K562 (cell line): ENCODE measurements at regions not wholly inside any gene's neighbourhood (a gene's known extent, or its start where the extent isn't known, plus 50 kb on each side); places are given as distances from the start of the nearest gene placed in this dataset.

ENCODE experiments used
- ATAC-seq: fragments of 200-7000 bp; cut with Tn5 transposase; 3 replicates; pipeline ENCODE4 v1.9.1; 2020; ENCODE audit warnings: moderate library complexity
- BruUV-seq: library from RNA; stranded (reverse); fragments of 400-500 nt; replicated peaks from 2 replicates; lab custom pipeline; 2021; lab: Mats Ljungman, UMichigan
- CTCF ChIA-PET: fragments of 300-600 bp; formaldehyde crosslinking; extraction: SDS; loops from one replicate; lab custom pipeline; 2021; ENCODE audit warnings: low intra/inter-chr PET ratio; lab: Yijun Ruan, JAX
- POLR2A ChIA-PET: fragments of 300-600, 350-650 bp; sonication (Branson Sonifier 250); formaldehyde crosslinking; extraction: SDS; loops from one replicate; lab custom pipeline; 2021; ENCODE audit warnings: antibody characterized with exemption, inconsistent platforms; lab: Yijun Ruan, JAX
- DNase-seq, 4 experiments: peaks; one replicate each; pipeline versions ENCODE4 v3.0.0 to v3.0.0-alpha.2; 2011 to 2018; ENCODE audit warnings: low spot score in 3 of 4, mixed read lengths in 3 of 4; ENCODE audit errors: extremely low read depth in 1 of 4
- FAIRE-seq: peaks from 2 replicates; lab custom pipeline; 2011; peaks lifted over from hg19 to GRCh38; lab: Jason Lieb, UNC
- H2AFZ ChIP-seq: 2 replicates; pipeline ENCODE4 v1.6.0; 2011; ENCODE audit warnings: low read depth, low read length, control low read depth, inconsistent platforms
- H3K27ac ChIP-seq: fragments of 200-600 bp; 3 replicates; pipeline ENCODE4 v1.8.0; 2011; ENCODE audit warnings: low read depth, mild to moderate bottlenecking, control low read depth, inconsistent platforms, low read length, moderate library complexity, mixed read lengths; ENCODE audit errors: extremely low read depth
- H3K27me3 ChIP-seq, 2 experiments: fragments of 300-600 bp in 1 of 2; 2 replicates in 1 of 2; 3 replicates in 1 of 2; pipeline versions ENCODE4 v1.6.0 to v1.8.0; 2011; ENCODE audit warnings: inconsistent platforms in 2 of 2, low read length in 2 of 2, mild to moderate bottlenecking in 1 of 2, mixed read lengths in 1 of 2, moderate library complexity in 1 of 2; ENCODE audit not compliant: control insufficient read depth in 2 of 2, insufficient read depth in 2 of 2
- H3K36me3 ChIP-seq: fragments of 300-600 bp; 3 replicates; pipeline ENCODE4 v1.8.0; 2011; ENCODE audit warnings: mild to moderate bottlenecking, low read length, inconsistent platforms; ENCODE audit not compliant: control insufficient read depth, insufficient read depth
- H3K4me1 ChIP-seq, 2 experiments: fragments of 200-600 bp in 1 of 2; replicated peaks in 1 of 2; 2 replicates in 1 of 2; 3 replicates in 1 of 2; pipeline versions ENCODE4 v1.5.1 to v1.8.0; 2011; ENCODE audit warnings: inconsistent platforms in 2 of 2, low read length in 2 of 2, mild to moderate bottlenecking in 1 of 2, mixed read lengths in 1 of 2, moderate library complexity in 1 of 2; ENCODE audit not compliant: control insufficient read depth in 2 of 2, insufficient read depth in 2 of 2
- H3K4me2 ChIP-seq: 2 replicates; pipeline ENCODE4 v1.6.1; 2011; ENCODE audit warnings: low read length, control low read depth, inconsistent platforms, mixed read lengths; ENCODE audit not compliant: insufficient read depth
- H3K4me3 ChIP-seq: fragments of 200-600 bp; sonication (generic), shearing (Covaris generic); 2 replicates; pipeline ENCODE4 v1.5.1; 2016; ENCODE audit warnings: control low read depth, inconsistent platforms
- H3K79me2 ChIP-seq: fragments of 200-600 bp; 3 replicates; pipeline ENCODE4 v1.8.0; 2011; ENCODE audit warnings: low read length, inconsistent platforms; ENCODE audit not compliant: control insufficient read depth, insufficient read depth
- H3K9ac ChIP-seq, 2 experiments: 2 replicates each; pipeline versions ENCODE4 v1.6.0 to v1.6.1; 2011; ENCODE audit warnings: low read depth in 2 of 2, low read length in 2 of 2, control low read depth in 1 of 2, inconsistent platforms in 1 of 2, mild to moderate bottlenecking in 1 of 2, mixed read lengths in 1 of 2; ENCODE audit not compliant: insufficient read depth in 1 of 2
- H3K9me1 ChIP-seq: one replicate; pipeline ENCODE4 v1.6.0; 2011; ENCODE audit warnings: inconsistent platforms, mild to moderate bottlenecking, low read length, moderate library complexity; ENCODE audit not compliant: control insufficient read depth, insufficient read depth
- H3K9me3 ChIP-seq: replicated peaks from 2 replicates; pipeline ENCODE4 v1.5.1; 2011; ENCODE audit warnings: low read depth, low read length, inconsistent platforms; ENCODE audit not compliant: control insufficient read depth, insufficient read depth
- H4K20me1 ChIP-seq: replicated peaks from 2 replicates; pipeline ENCODE4 v1.6.1; 2011; ENCODE audit warnings: low read length, inconsistent platforms, mixed read lengths; ENCODE audit not compliant: control insufficient read depth, insufficient read depth
- PHF21A ChIP-seq: fragments of 450-650 bp; IDR thresholded peaks from 2 replicates; pipeline ENCODE4 v1.6.1; 2017; ENCODE audit warnings: low read depth, borderline replicate concordance
- SIX5 ChIP-seq, 2 experiments: IDR thresholded peaks; 2 replicates each; pipeline ENCODE4 v1.6.1; 2011; ENCODE audit warnings: low read length in 2 of 2, borderline replicate concordance in 1 of 2, low read depth in 1 of 2, mild to moderate bottlenecking in 1 of 2, moderate library complexity in 1 of 2; ENCODE audit not compliant: insufficient read depth in 1 of 2
- ZNF644 ChIP-seq: fragments of 200-800 bp; sonication (Bioruptor generic); IDR thresholded peaks from 2 replicates; pipeline ENCODE4 v1.6.1; 2016; ENCODE audit warnings: low read depth, missing genetic modification characterization, missing compliant biosample characterization
- WGBS: fragments of 100-300 bp; shearing (Covaris generic); methylation state at CpG from one replicate; pipeline ENCODE4 v1.1.6; 2016; ENCODE audit warnings: low coverage, mixed read lengths; ENCODE audit not compliant: insufficient coverage; ENCODE audit errors: missing lambda C conversion rate; 5-methylcytosine and 5-hydroxymethylcytosine counted together
- in situ Hi-C: fragments of 300-500 bp; cut with MboI; formaldehyde crosslinking; loops from 4 replicates; pipeline ENCODE4 v1.15.0; 2018; ENCODE audit warnings: inconsistent platforms, mixed read lengths
- intact Hi-C: fragments of 100-400 bp; cut with micrococcal nuclease; formaldehyde crosslinking; loops from 2 replicates; pipeline ENCODE4 v1.14.2; 2022
- TF ChIP-seq, protein P1 (sequence below): fragments of 250-450 bp; sonication (Bioruptor Pico); IDR thresholded peaks from 2 replicates; pipeline ENCODE4 v1.4.0; 2020; ENCODE audit warnings: mild to moderate bottlenecking, moderate library complexity
- TF ChIP-seq, protein P2 (sequence below), 2 experiments: fragments of 450-650 bp; IDR thresholded peaks; 2 replicates each; pipeline ENCODE4 v1.6.1; 2016; ENCODE audit warnings: mild to moderate bottlenecking in 2 of 2, borderline replicate concordance in 1 of 2, low read depth in 1 of 2, moderate library complexity in 1 of 2
- TF ChIP-seq, protein P3 (sequence below): fragments of 450-650 bp; formaldehyde crosslinking; IDR thresholded peaks from 2 replicates; pipeline ENCODE4 v1.4.0; 2020; ENCODE audit warnings: mild to moderate bottlenecking, moderate library complexity

DNA sequence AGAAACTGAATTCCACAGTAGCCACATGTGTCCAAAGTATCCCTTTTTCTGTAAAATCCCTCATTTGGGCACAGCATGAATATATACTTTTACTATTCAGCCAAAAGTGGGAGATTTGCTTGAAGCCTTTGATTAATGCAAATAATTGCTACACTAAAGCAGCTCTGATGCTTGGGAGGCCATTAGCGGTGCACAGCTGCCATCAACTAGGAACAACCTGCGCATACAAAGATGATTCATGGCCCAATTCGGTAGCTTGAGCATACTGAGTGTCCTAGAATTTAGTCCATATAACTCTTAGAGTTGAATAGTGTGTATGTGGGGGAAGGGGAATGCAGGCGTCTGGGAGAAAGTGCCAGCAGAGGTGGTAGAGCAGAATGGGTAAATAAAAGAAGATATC, 277.0 kb upstream of the RMST start (continued):
- TF ChIP-seq PHF21A = no peak
- TF ChIP-seq, protein P1, sequence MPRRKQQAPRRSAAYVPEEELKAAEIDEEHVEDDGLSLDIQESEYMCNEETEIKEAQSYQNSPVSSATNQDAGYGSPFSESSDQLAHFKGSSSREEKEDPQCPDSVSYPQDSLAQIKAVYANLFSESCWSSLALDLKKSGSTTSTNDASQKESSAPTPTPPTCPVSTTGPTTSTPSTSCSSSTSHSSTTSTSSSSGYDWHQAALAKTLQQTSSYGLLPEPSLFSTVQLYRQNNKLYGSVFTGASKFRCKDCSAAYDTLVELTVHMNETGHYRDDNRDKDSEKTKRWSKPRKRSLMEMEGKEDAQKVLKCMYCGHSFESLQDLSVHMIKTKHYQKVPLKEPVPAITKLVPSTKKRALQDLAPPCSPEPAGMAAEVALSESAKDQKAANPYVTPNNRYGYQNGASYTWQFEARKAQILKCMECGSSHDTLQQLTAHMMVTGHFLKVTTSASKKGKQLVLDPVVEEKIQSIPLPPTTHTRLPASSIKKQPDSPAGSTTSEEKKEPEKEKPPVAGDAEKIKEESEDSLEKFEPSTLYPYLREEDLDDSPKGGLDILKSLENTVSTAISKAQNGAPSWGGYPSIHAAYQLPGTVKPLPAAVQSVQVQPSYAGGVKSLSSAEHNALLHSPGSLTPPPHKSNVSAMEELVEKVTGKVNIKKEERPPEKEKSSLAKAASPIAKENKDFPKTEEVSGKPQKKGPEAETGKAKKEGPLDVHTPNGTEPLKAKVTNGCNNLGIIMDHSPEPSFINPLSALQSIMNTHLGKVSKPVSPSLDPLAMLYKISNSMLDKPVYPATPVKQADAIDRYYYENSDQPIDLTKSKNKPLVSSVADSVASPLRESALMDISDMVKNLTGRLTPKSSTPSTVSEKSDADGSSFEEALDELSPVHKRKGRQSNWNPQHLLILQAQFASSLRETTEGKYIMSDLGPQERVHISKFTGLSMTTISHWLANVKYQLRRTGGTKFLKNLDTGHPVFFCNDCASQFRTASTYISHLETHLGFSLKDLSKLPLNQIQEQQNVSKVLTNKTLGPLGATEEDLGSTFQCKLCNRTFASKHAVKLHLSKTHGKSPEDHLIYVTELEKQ (CRISPR knock-in tag) = no peak

DNA sequence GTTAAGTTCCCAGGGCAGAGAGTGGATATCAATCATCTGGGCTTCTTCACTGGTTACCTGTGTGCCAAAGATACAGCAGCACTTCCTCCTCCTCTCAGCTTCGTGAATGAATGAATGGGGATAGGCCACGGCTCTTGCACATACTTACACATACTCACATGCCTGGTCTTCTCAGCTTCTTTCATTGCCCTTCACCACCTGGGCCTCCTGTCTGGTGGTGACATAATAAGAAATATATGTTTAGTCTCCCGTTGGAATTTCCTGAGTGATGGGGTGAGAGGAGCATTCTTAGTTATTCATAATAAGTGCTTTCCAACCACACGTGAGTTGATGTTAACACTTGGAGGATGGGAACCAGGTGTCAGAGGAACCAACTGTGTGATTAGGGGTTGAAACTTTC, 268.1 kb upstream of the RMST start:
- FAIRE-seq (no peak), DNase-seq (no peak), ATAC-seq (no peak)
- Histone ChIP-seq H4K20me1 (no peaks in the 10 kb centered on the region), H3K9ac (no peak overlapping the region), H3K4me3 (no peak overlapping the region), H3K4me1 (no peaks in the 10 kb centered on the region), H3K9me1 (no peaks in the 10 kb centered on the region), H3K4me2 (no peak overlapping the region), H3K36me3 (no peaks in the 10 kb centered on the region), H3K79me2 (no peaks in the 10 kb centered on the region), H3K27me3 (no peaks in the 10 kb centered on the region), H2AFZ (no peak overlapping the region), H3K27ac (no peak overlapping the region), H3K9me3 (no peaks in the 10 kb centered on the region)
- in situ Hi-C loops (no loop called here), intact Hi-C loops (no loop called here)
- POLR2A ChIA-PET = no interaction called here
- no TSS peak for BruUV-seq
- CTCF ChIA-PET = no interaction called here
- WGBS = 4% methylated on average over 4 of the region's 4 CpGs
- no peak for TF ChIP-seq ZNF644 (tag)
- TF ChIP-seq, protein P2, sequence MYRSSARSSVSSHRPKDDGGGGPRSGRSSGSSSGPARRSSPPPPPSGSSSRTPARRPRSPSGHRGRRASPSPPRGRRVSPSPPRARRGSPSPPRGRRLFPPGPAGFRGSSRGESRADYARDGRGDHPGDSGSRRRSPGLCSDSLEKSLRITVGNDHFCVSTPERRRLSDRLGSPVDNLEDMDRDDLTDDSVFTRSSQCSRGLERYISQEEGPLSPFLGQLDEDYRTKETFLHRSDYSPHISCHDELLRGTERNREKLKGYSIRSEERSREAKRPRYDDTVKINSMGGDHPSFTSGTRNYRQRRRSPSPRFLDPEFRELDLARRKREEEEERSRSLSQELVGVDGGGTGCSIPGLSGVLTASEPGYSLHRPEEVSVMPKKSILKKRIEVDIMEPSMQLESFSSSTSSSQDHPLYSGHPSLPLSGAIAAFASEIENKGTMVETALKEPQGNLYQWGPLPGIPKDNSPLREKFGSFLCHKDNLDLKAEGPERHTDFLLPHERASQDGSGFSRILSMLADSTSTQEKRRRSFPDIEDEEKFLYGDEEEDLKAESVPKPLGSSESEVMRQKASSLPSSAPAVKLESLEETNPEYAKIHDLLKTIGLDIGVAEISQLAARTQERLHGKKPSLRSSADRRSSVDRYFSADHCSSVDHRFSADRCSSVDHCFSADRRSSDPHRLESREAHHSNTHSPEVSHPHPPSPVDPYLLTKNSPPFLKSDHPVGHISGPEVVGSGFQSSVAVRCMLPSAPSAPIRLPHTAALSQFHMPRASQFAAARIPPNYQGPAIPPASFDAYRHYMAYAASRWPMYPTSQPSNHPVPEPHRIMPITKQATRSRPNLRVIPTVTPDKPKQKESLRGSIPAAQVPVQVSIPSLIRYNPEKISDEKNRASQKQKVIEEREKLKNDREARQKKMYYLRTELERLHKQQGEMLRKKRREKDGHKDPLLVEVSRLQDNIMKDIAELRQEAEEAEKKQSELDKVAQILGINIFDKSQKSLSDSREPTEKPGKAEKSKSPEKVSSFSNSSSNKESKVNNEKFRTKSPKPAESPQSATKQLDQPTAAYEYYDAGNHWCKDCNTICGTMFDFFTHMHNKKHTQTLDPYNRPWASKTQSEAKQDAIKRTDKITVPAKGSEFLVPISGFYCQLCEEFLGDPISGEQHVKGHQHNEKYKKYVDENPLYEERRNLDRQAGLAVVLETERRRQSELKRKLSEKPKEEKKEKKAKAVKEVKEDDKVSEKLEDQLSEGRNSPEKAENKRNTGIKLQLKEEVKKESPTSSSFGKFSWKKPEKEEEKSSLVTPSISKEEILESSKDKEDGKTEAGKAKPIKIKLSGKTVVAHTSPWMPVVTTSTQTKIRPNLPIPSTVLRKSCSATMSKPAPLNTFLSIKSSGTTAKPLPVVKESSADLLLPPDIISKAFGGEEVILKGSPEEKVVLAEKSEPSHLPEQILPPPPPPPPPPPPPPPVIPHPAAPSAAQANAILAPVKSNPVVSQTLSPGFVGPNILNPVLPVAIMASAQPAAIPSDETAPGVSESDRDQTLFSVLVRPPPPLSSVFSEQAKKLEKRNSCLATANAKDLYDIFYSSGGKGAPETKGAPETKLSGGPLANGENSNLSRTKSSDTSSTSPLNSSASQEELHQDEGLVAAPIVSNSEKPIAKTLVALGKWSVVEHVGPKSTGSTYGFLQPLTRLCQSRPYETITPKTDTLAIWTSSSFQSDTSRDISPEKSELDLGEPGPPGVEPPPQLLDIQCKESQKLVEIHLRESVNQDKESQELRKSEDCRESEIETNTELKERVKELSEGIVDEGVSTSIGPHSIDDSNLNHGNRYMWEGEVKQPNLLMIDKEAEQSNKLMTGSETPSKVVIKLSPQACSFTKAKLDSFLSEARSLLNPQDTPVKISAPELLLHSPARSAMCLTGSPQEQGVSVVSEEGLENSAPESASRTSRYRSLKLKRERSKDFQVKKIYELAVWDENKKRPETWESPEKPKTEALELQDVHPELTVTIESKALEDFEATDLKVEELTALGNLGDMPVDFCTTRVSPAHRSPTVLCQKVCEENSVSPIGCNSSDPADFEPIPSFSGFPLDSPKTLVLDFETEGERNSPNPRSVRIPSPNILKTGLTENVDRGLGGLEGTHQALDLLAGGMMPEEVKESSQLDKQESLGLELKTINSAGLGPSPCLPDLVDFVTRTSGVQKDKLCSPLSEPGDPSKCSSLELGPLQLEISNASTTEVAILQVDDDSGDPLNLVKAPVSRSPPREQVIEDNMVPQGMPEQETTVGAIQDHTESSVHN (IDR thresholded peaks at IDR 0.05; ENCODE audit: borderline replicate concordance in 1 of 2, low read depth in 1 of 2) = no peak
- no peak for TF ChIP-seq SIX5 (IDR thresholded peaks at IDR 0.05; ENCODE audit: borderline replicate concordance in 1 of 2, insufficient read depth in 1 of 2, low read depth in 1 of 2, low read length in 2 of 2)
- TF ChIP-seq, protein P3, sequence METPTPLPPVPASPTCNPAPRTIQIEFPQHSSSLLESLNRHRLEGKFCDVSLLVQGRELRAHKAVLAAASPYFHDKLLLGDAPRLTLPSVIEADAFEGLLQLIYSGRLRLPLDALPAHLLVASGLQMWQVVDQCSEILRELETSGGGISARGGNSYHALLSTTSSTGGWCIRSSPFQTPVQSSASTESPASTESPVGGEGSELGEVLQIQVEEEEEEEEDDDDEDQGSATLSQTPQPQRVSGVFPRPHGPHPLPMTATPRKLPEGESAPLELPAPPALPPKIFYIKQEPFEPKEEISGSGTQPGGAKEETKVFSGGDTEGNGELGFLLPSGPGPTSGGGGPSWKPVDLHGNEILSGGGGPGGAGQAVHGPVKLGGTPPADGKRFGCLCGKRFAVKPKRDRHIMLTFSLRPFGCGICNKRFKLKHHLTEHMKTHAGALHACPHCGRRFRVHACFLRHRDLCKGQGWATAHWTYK (CRISPR knock-in tag) = no peak
